ENCODE measurements at regions not wholly inside any gene's neighbourhood (a gene's known extent, or its start where the extent isn't known, plus 50 kb on each side); places are given as distances from the start of the nearest gene placed in this dataset.

- 93 to 96% methylated on average over 2 of the region's 2 CpGs for WGBS, 2 donors
- H3K4me3 ChIP-seq = no peak overlapping the region
- ATAC-seq (ENCODE audit: low FRiP score in 2 of 2) = no peak
These were observed 296.6 kb upstream of the KITLG start for GRCh38 chr12:88876857-88877256.

GRCh38 chr12:88870000-88870737, 289.9 kb upstream of the KITLG start:
- no peaks in the 10 kb centered on the region for H3K27me3 ChIP-seq
- no peak overlapping the region for H3K4me3 ChIP-seq
- DNase-seq = no peak
- TF ChIP-seq POLR2A (IDR thresholded peaks at IDR 0.05) (no peak), POLR2AphosphoS5 (IDR thresholded peaks at IDR 0.05) (no peak)
- no peaks in the 10 kb centered on the region for H3K9me3 ChIP-seq
- peak overlapping the region in 1 of 4 donors; percentile 8 for H3K27ac ChIP-seq
- H3K4me1 ChIP-seq = peaks cover 4 to 12% (median 8%) of the 10 kb centered on the region in 4 donors
- peak in 1 of 2 donors; percentile 25 for ATAC-seq (ENCODE audit: low FRiP score in 2 of 2)
- H3K36me3 ChIP-seq = no peaks in the 10 kb centered on the region
- 12 to 17% methylated on average over 3 of the region's 3 CpGs for WGBS, 2 donors

More at GRCh38 chr12:88876857-88877256, 296.6 kb upstream of the KITLG start:
- H3K36me3 ChIP-seq = no peaks in the 10 kb centered on the region
- H3K4me1 ChIP-seq = no peaks in the 10 kb centered on the region
- no peaks in the 10 kb centered on the region for H3K27me3 ChIP-seq
- H3K27ac ChIP-seq = no peak overlapping the region
- TF ChIP-seq EP300 (IDR thresholded peaks at IDR 0.05) (no peak), CTCF (IDR thresholded peaks at IDR 0.05) (no peak), POLR2AphosphoS5 (IDR thresholded peaks at IDR 0.05) (no peak), POLR2A (IDR thresholded peaks at IDR 0.05) (no peak)
- no peaks in the 10 kb centered on the region for H3K9me3 ChIP-seq
- no peak for DNase-seq

- no peaks in the 10 kb centered on the region for H3K36me3 ChIP-seq
- H3K27ac ChIP-seq = no peak overlapping the region
- peak in 1 of 2 donors; percentile 77 for ATAC-seq (ENCODE audit: low FRiP score in 2 of 2)
- TF ChIP-seq CTCF (IDR thresholded peaks at IDR 0.05) (no peak), POLR2A (IDR thresholded peaks at IDR 0.05) (no peak), POLR2AphosphoS5 (IDR thresholded peaks at IDR 0.05) (no peak), EP300 (IDR thresholded peaks at IDR 0.05) (no peak)
- no peak overlapping the region for H3K4me3 ChIP-seq
- H3K27me3 ChIP-seq = no peaks in the 10 kb centered on the region
- DNase-seq = no peak
- H3K4me1 ChIP-seq = peaks cover 4 to 12% (median 8%) of the 10 kb centered on the region in 4 donors
- no peaks in the 10 kb centered on the region for H3K9me3 ChIP-seq
These were observed 287.8 kb upstream of the KITLG start for GRCh38 chr12:88868050-88868449.

GRCh38 chr12:88867510-88867909, 287.2 kb upstream of the KITLG start:
- H3K4me3 ChIP-seq = no peak overlapping the region
- H3K4me1 ChIP-seq = peaks cover 4 to 12% (median 8%) of the 10 kb centered on the region in 4 donors
- 61 to 79% methylated on average over 2 of the region's 2 CpGs for WGBS, 2 donors
- no peaks in the 10 kb centered on the region for H3K36me3 ChIP-seq
- no peaks in the 10 kb centered on the region for H3K27me3 ChIP-seq
- no peak overlapping the region for H3K27ac ChIP-seq
- no peaks in the 10 kb centered on the region for H3K9me3 ChIP-seq
- DNase-seq (no peak), ATAC-seq (ENCODE audit: low FRiP score in 2 of 2) (no peak)
- TF ChIP-seq EP300 (IDR thresholded peaks at IDR 0.05) (no peak), CTCF (IDR thresholded peaks at IDR 0.05) (no peak), POLR2AphosphoS5 (IDR thresholded peaks at IDR 0.05) (no peak), POLR2A (IDR thresholded peaks at IDR 0.05) (no peak)

- no peak overlapping the region for H3K4me3 ChIP-seq
- H3K36me3 ChIP-seq = no peaks in the 10 kb centered on the region
- TF ChIP-seq POLR2A (IDR thresholded peaks at IDR 0.05) (no peak), CTCF (IDR thresholded peaks at IDR 0.05) (no peak), EP300 (IDR thresholded peaks at IDR 0.05) (no peak), POLR2AphosphoS5 (IDR thresholded peaks at IDR 0.05) (no peak)
- H3K27me3 ChIP-seq = no peaks in the 10 kb centered on the region
- peaks cover 4 to 12% (median 8%) of the 10 kb centered on the region in 4 donors for H3K4me1 ChIP-seq
- peak in 1 of 2 donors; percentile 35 for ATAC-seq (ENCODE audit: low FRiP score in 2 of 2)
- H3K9me3 ChIP-seq = no peaks in the 10 kb centered on the region
- 83 to 84% methylated on average over 4 of the region's 4 CpGs for WGBS, 2 donors
- DNase-seq = no peak
- no peak overlapping the region for H3K27ac ChIP-seq
These were observed 286.6 kb upstream of the KITLG start for GRCh38 chr12:88866881-88867280.
